HG02885 (cell line): ENCODE measurements at regions not wholly inside any gene's neighbourhood (a gene's known extent, or its start where the extent isn't known, plus 50 kb on each side); places are given as distances from the start of the nearest gene placed in this dataset.

Experiments
- ATAC-seq: cut with Tn5 transposase; IDR thresholded peaks from one replicate; pipeline ENCODE4 v1.9.1; 2021; ENCODE audit warnings: mild to moderate bottlenecking; ENCODE audit not compliant: unreplicated experiment, poor library complexity

- no peak for ATAC-seq
Measured at GRCh38 chr3:56851966-56852884, 50.5 kb upstream of the ARHGEF3 start.
